Liver (tissue), 3 donors: ENCODE measurements at regions not wholly inside any gene's neighbourhood (a gene's known extent, or its start where the extent isn't known, plus 50 kb on each side); places are given as distances from the start of the nearest gene placed in this dataset.

Experiments
- EGR1 ChIP-seq, 2 donors: IDR thresholded peaks; 2 replicates each; pipeline ENCODE4 v1.6.1; 2016 to 2018; ENCODE audit warnings: antibody characterized with exemption in 2 of 2, low read depth in 2 of 2
- FOXA1 ChIP-seq: IDR thresholded peaks from 2 replicates; pipeline ENCODE4 v1.6.1; 2016; ENCODE audit warnings: antibody characterized with exemption
- HNF4A ChIP-seq, 2 donors: conservative IDR thresholded peaks; 2 replicates each; pipeline ENCODE4 v1.6.1; 2016; ENCODE audit warnings: antibody characterized with exemption in 2 of 2, mild to moderate bottlenecking in 2 of 2
- JUND ChIP-seq, 2 donors: IDR thresholded peaks; 2 replicates each; pipeline ENCODE4 v1.6.1; 2016; ENCODE audit warnings: antibody characterized with exemption in 2 of 2
- RAD21 ChIP-seq, 2 donors: IDR thresholded peaks; 2 replicates each; pipeline ENCODE4 v1.6.1; 2016; ENCODE audit warnings: antibody characterized with exemption in 2 of 2, mild to moderate bottlenecking in 2 of 2
- RXRA ChIP-seq, 2 donors: IDR thresholded peaks; 2 replicates each; pipeline ENCODE4 v1.6.1; 2017 to 2018; ENCODE audit warnings: antibody characterized with exemption in 2 of 2, mild to moderate bottlenecking in 1 of 2
- SP1 ChIP-seq: IDR thresholded peaks from 2 replicates; pipeline ENCODE4 v1.6.1; 2018; ENCODE audit warnings: antibody characterized with exemption, mild to moderate bottlenecking
- YY1 ChIP-seq: IDR thresholded peaks from 2 replicates; pipeline ENCODE4 v1.6.1; 2016; ENCODE audit warnings: antibody characterized with exemption, mild to moderate bottlenecking
- TF ChIP-seq, protein P1 (sequence below): fragments of 150-350 bp; IDR thresholded peaks from 2 replicates; pipeline ENCODE4 v1.5.1; 2017; ENCODE audit warnings: improper control_type of control experiment, low read depth, low read length; ENCODE audit not compliant: missing input control
- TF ChIP-seq, protein P2 (sequence below): IDR thresholded peaks from 2 replicates; pipeline ENCODE4 v1.6.1; 2016; ENCODE audit warnings: antibody characterized with exemption
- TF ChIP-seq, protein P3 (sequence below): IDR thresholded peaks from 2 replicates; pipeline ENCODE4 v1.6.1; 2016; ENCODE audit warnings: antibody characterized with exemption
- TF ChIP-seq, protein P4 (sequence below): IDR thresholded peaks from 2 replicates; pipeline ENCODE4 v1.6.1; 2016; ENCODE audit warnings: antibody characterized with exemption, mild to moderate bottlenecking
- donor health status: healthy.
- donor health status: healthy.

DNA sequence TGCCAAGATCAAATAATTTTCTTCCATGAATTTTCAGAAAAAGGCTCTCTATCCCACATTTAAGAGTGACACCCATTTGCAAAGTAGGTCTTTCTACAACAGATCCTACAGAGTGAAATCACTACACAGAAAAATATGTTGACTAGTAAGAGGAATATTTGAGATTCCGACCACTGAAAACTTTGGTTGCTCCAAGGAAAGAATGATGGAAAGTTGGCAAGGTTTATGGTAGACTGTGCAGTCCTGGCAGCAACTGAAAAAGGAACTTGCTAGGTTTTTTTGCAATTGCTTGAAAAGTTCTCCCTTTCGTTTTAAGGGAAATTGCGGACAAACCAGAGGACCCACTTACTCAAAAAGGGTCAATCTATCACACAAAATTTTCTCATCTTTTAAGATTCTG is 83.1 kb upstream of the TSPAN8 start:
- TF ChIP-seq EGR1 (IDR thresholded peaks at IDR 0.05; ENCODE audit: low read depth in 2 of 2) (no peak), YY1 (no peak), JUND (IDR thresholded peaks at IDR 0.05) (no peak), SP1 (no peak), FOXA1 (no peak), RXRA (IDR thresholded peaks at IDR 0.05) (no peak), RAD21 (IDR thresholded peaks at IDR 0.05) (no peak), HNF4A (conservative IDR thresholded peaks at IDR 0.05) (no peak)
- TF ChIP-seq, protein P1, sequence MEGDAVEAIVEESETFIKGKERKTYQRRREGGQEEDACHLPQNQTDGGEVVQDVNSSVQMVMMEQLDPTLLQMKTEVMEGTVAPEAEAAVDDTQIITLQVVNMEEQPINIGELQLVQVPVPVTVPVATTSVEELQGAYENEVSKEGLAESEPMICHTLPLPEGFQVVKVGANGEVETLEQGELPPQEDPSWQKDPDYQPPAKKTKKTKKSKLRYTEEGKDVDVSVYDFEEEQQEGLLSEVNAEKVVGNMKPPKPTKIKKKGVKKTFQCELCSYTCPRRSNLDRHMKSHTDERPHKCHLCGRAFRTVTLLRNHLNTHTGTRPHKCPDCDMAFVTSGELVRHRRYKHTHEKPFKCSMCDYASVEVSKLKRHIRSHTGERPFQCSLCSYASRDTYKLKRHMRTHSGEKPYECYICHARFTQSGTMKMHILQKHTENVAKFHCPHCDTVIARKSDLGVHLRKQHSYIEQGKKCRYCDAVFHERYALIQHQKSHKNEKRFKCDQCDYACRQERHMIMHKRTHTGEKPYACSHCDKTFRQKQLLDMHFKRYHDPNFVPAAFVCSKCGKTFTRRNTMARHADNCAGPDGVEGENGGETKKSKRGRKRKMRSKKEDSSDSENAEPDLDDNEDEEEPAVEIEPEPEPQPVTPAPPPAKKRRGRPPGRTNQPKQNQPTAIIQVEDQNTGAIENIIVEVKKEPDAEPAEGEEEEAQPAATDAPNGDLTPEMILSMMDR = no peak
- TF ChIP-seq, protein P2, sequence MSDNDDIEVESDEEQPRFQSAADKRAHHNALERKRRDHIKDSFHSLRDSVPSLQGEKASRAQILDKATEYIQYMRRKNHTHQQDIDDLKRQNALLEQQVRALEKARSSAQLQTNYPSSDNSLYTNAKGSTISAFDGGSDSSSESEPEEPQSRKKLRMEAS = no peak
- TF ChIP-seq, protein P3, sequence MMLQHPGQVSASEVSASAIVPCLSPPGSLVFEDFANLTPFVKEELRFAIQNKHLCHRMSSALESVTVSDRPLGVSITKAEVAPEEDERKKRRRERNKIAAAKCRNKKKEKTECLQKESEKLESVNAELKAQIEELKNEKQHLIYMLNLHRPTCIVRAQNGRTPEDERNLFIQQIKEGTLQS = no peak
- TF ChIP-seq, protein P4, sequence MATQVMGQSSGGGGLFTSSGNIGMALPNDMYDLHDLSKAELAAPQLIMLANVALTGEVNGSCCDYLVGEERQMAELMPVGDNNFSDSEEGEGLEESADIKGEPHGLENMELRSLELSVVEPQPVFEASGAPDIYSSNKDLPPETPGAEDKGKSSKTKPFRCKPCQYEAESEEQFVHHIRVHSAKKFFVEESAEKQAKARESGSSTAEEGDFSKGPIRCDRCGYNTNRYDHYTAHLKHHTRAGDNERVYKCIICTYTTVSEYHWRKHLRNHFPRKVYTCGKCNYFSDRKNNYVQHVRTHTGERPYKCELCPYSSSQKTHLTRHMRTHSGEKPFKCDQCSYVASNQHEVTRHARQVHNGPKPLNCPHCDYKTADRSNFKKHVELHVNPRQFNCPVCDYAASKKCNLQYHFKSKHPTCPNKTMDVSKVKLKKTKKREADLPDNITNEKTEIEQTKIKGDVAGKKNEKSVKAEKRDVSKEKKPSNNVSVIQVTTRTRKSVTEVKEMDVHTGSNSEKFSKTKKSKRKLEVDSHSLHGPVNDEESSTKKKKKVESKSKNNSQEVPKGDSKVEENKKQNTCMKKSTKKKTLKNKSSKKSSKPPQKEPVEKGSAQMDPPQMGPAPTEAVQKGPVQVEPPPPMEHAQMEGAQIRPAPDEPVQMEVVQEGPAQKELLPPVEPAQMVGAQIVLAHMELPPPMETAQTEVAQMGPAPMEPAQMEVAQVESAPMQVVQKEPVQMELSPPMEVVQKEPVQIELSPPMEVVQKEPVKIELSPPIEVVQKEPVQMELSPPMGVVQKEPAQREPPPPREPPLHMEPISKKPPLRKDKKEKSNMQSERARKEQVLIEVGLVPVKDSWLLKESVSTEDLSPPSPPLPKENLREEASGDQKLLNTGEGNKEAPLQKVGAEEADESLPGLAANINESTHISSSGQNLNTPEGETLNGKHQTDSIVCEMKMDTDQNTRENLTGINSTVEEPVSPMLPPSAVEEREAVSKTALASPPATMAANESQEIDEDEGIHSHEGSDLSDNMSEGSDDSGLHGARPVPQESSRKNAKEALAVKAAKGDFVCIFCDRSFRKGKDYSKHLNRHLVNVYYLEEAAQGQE = no peak
